ENCODE measurements at regions not wholly inside any gene's neighbourhood (a gene's known extent, or its start where the extent isn't known, plus 50 kb on each side); places are given as distances from the start of the nearest gene placed in this dataset.
"Not testable (repeated sequence)": the region's sequence is repeated elsewhere in the genome, so short reads cannot be mapped to it uniquely, and the experiment has no call there.

GRCh38 chr15:20311014-20311680 lies 230.5 kb downstream of the GOLGA6L6 start:
- not testable (repeated sequence) for TF ChIP-seq CTCF (IDR thresholded peaks at IDR 0.05; ENCODE audit: borderline replicate concordance, extremely low read depth, low read length, poor library complexity, severe bottlenecking); EZH2 (IDR thresholded peaks at IDR 0.05; ENCODE audit: borderline replicate concordance, low read depth, low read length, severe bottlenecking)

All from DND-41 (cell line).